ENCODE measurements at regions not wholly inside any gene's neighbourhood (a gene's known extent, or its start where the extent isn't known, plus 50 kb on each side); places are given as distances from the start of the nearest gene placed in this dataset.

DNA sequence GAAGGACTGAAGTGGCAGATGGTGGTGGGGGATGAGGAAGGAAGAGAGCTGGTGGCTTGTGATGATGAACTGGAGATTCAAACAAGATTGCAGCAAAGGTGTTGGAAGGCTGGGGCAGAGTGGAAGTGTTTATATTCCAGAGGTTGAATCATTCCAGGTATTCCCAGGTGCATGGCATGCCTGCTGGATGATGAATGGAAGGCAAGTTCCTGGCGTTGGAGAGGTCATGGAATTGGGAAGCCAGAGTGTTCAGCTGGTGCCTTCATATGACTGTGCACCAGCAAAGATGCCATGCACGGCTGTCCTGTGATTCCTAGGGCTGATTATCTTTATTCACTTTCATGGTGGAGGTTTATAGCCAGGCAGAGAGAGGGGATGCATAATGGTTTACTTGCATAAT is 135.8 kb upstream of the PUDP start:
- no peak overlapping the region for H3K4me3 Mint-ChIP-seq
- H3K36me3 Mint-ChIP-seq (ENCODE audit: insufficient read depth), result no peaks in the 10 kb centered on the region
- no peak for DNase-seq
- no peaks in the 10 kb centered on the region for H3K4me1 Mint-ChIP-seq (ENCODE audit: low read depth)
- no peak for ATAC-seq
- no peaks in the 10 kb centered on the region for H3K27me3 Mint-ChIP-seq (ENCODE audit: low read depth)
- H3K9me3 Mint-ChIP-seq, result no peaks in the 10 kb centered on the region

- H3K9me3 Mint-ChIP-seq, result no peaks in the 10 kb centered on the region
- H3K4me3 Mint-ChIP-seq, result no peak overlapping the region
- H3K36me3 Mint-ChIP-seq (ENCODE audit: insufficient read depth), result no peaks in the 10 kb centered on the region
- no peak for DNase-seq
- no peaks in the 10 kb centered on the region for H3K27me3 Mint-ChIP-seq (ENCODE audit: low read depth)
- no peak for ATAC-seq
- no peaks in the 10 kb centered on the region for H3K4me1 Mint-ChIP-seq (ENCODE audit: low read depth)
These were observed 132.6 kb upstream of the PUDP start for GRCh38 chrX:7280520-7280919.

DNA sequence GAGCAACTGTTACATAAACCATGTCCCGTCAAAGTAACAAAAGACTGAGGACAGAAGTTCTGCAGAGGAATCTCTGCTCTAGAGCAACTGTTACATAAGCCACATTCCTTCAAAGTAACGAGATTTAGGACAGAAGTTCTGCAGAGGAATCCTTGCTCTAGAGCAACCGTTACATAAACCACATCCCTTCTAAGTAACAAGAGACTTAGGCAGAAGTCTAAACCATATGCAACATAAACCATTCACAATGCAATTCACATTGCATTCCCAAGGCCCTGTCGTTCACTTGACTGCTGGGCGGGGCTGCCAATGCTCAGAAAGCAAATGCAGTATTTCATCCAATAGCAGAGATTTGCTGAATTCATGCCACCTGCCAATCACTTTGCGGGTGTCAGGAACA is 124.4 kb upstream of the PUDP start:
- no peaks in the 10 kb centered on the region for H3K9me3 Mint-ChIP-seq
- no peaks in the 10 kb centered on the region for H3K36me3 Mint-ChIP-seq (ENCODE audit: insufficient read depth)
- DNase-seq (no peak), ATAC-seq (no peak)
- no peak overlapping the region for H3K4me3 Mint-ChIP-seq
- H3K27me3 Mint-ChIP-seq (ENCODE audit: low read depth), result no peaks in the 10 kb centered on the region
- H3K4me1 Mint-ChIP-seq (ENCODE audit: low read depth), result no peaks in the 10 kb centered on the region

- Mint-ChIP-seq H3K9me3 (no peaks in the 10 kb centered on the region), H3K4me3 (no peak overlapping the region), H3K36me3 (ENCODE audit: insufficient read depth) (no peaks in the 10 kb centered on the region), H3K27me3 (ENCODE audit: low read depth) (no peaks in the 10 kb centered on the region), H3K4me1 (ENCODE audit: low read depth) (no peaks in the 10 kb centered on the region)
- ATAC-seq (no peak), DNase-seq (no peak)
These were observed 123.0 kb upstream of the PUDP start for GRCh38 chrX:7270933-7271332.

DNA sequence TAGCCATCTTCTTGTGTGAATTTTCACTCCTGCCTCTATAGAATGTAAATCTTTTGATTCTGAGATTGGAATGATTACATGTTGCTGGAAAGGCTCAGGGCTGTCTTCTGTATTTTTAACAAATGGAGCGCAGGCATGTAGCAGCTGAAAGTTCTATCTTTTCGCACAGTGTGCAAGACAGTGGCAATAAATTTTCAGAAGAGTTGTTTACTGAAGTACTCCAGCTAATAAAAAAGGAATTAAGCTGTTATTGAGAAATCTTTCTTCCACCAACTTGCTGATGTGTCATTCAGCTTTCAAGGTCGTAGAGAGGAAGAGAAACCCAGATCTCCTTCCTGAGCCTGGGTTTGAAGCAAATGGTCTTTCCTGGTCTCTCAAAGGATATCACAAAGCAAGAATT is 122.0 kb upstream of the PUDP start:
- no peaks in the 10 kb centered on the region for H3K36me3 Mint-ChIP-seq (ENCODE audit: insufficient read depth)
- no peak overlapping the region for H3K4me3 Mint-ChIP-seq
- H3K27me3 Mint-ChIP-seq (ENCODE audit: low read depth), result no peaks in the 10 kb centered on the region
- no peak for DNase-seq
- H3K4me1 Mint-ChIP-seq (ENCODE audit: low read depth), result no peaks in the 10 kb centered on the region
- no peak for ATAC-seq
- H3K9me3 Mint-ChIP-seq, result no peaks in the 10 kb centered on the region

GRCh38 chrX:7269589-7269988 is 121.6 kb upstream of the PUDP start:
- Mint-ChIP-seq H3K9me3 (no peaks in the 10 kb centered on the region), H3K36me3 (ENCODE audit: insufficient read depth) (no peaks in the 10 kb centered on the region), H3K27me3 (ENCODE audit: low read depth) (no peaks in the 10 kb centered on the region), H3K4me3 (no peak overlapping the region), H3K4me1 (ENCODE audit: low read depth) (no peaks in the 10 kb centered on the region)
- ATAC-seq (no peak), DNase-seq (no peak)

DNA sequence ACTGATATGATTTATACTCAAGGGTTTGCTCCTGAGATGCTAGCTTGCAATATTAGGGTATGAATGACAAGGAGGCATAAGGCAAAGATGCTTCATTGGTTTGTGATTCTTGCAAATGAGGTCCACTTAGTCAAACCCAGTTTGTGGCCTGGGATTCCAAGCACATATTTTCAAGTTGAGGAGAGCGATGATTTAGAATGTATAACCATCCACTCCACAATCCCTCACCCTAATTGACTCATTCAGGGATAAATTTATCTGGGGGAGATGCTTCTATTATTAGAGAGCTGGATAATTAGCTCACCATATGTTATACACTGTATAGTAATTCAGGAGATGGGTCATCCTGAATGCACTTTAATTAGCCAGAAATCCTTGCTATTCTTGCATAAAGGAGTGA is 118.3 kb upstream of the PUDP start:
- DNase-seq (no peak), ATAC-seq (no peak)
- Mint-ChIP-seq H3K4me3 (no peak overlapping the region), H3K36me3 (ENCODE audit: insufficient read depth) (peaks cover 4% of the 10 kb centered on the region), H3K4me1 (ENCODE audit: low read depth) (no peaks in the 10 kb centered on the region), H3K27me3 (ENCODE audit: low read depth) (no peaks in the 10 kb centered on the region), H3K9me3 (no peaks in the 10 kb centered on the region)

DNA sequence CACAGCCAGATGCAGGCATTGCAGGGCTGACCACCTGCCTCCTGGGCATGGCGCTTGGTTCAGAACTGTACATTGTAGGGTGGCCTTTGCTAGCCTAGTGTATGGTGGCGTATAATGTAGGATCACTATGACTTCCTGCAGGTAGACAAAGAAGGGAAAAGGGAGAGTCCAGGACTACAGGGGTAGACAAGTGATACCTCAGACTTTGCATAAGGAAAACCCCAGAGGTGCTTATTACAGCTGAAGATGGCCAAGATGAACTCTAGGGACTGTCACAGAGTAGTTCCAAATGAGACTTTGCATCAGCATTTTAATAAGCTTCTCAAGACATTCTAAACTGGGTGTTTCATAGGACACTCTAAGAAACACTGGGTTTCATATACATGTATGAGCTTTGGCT is 116.4 kb upstream of the PUDP start:
- H3K36me3 Mint-ChIP-seq (ENCODE audit: insufficient read depth), result peaks cover 11% of the 10 kb centered on the region
- no peaks in the 10 kb centered on the region for H3K27me3 Mint-ChIP-seq (ENCODE audit: low read depth)
- no peaks in the 10 kb centered on the region for H3K9me3 Mint-ChIP-seq
- peaks cover 2% of the 10 kb centered on the region for H3K4me1 Mint-ChIP-seq (ENCODE audit: low read depth)
- no peak overlapping the region for H3K4me3 Mint-ChIP-seq
- no peak for ATAC-seq
- no peak for DNase-seq

GRCh38 chrX:7263961-7264360 is 116.0 kb upstream of the PUDP start:
- Mint-ChIP-seq H3K27me3 (ENCODE audit: low read depth) (no peaks in the 10 kb centered on the region), H3K4me1 (ENCODE audit: low read depth) (peaks cover 2% of the 10 kb centered on the region), H3K36me3 (ENCODE audit: insufficient read depth) (peaks cover 13% of the 10 kb centered on the region), H3K9me3 (no peaks in the 10 kb centered on the region), H3K4me3 (no peak overlapping the region)
- ATAC-seq, result no peak
- no peak for DNase-seq

DNA sequence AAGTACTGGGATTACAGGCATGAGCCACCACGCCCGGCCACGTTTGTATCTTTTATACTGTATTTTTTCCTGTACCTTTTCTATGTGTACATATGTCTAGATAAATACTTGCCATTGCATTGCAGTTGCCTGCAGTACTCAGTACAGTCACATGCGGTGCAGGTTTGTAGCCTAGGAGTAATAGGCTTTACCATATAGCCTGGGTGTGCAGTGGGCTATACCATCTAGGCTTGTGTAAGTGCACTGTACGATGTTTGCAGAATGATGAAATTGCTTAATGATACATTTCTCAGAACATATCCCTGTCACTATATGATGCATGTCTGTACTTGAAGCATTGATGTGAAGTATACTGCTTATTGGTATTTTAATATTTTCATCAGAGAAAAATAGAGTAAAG is 115.4 kb upstream of the PUDP start:
- ATAC-seq, result no peak
- no peak for DNase-seq
- Mint-ChIP-seq H3K4me1 (ENCODE audit: low read depth) (peaks cover 2% of the 10 kb centered on the region), H3K36me3 (ENCODE audit: insufficient read depth) (peaks cover 15% of the 10 kb centered on the region), H3K4me3 (no peak overlapping the region), H3K9me3 (no peaks in the 10 kb centered on the region), H3K27me3 (ENCODE audit: low read depth) (no peaks in the 10 kb centered on the region)

DNA sequence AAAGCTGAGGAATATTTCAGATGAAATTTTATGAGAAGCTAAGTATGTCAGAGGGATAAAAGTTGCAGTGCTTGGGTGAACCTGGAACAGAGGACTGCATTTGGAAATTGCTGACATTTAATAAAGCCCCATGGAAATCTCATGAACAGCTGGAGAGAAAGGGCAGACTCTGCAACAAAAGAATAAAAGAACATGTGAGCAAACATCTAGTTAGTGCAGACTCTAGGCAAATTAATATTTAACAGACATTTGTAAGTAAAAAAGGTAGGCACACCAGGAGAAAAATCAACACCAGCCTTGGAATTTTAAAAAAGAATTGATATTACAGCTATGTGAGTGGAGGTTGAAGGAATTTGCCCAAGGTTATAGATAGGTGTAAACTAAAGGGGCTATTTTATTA is 114.6 kb upstream of the PUDP start:
- ATAC-seq (no peak), DNase-seq (no peak)
- H3K4me1 Mint-ChIP-seq (ENCODE audit: low read depth), result peaks cover 2% of the 10 kb centered on the region
- H3K9me3 Mint-ChIP-seq, result no peaks in the 10 kb centered on the region
- H3K36me3 Mint-ChIP-seq (ENCODE audit: insufficient read depth), result peaks cover 21% of the 10 kb centered on the region
- no peak overlapping the region for H3K4me3 Mint-ChIP-seq
- H3K27me3 Mint-ChIP-seq (ENCODE audit: low read depth), result no peaks in the 10 kb centered on the region

DNA sequence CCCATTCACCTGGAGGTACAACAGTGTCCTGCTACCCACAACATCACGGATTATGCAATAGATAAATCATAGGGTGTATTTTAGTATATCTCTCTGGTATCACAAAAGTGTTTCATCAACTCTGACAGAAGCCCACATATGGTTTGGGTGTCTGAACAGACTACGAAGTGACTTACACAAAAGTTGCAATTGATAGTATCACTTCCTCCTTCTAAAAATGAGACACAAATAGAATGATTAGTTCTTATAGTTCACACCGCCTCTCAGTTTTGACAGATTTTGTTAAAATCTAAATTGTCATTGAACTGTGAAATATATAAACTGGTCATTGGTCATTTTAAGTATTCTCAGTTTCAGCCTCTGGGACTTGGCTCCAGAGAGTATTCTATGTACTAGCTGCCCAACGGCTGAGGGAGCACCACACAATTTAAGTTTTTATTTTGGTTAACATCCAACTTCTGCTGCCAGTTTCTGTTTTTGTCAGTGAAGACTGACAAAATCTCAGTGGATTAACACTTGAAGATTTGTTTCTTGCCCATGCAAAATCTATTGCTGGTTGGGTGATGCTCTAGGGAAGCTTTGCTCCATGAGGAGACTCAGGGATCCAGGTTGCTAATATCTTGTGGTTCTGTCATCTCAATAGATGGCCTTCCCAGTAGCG is 113.8 kb upstream of the PUDP start:
- Mint-ChIP-seq H3K4me1 (ENCODE audit: low read depth) (peaks cover 2% of the 10 kb centered on the region), H3K9me3 (no peaks in the 10 kb centered on the region), H3K36me3 (ENCODE audit: insufficient read depth) (peaks cover 24% of the 10 kb centered on the region), H3K4me3 (no peak overlapping the region), H3K27me3 (ENCODE audit: low read depth) (no peaks in the 10 kb centered on the region)
- no peak for DNase-seq
- ATAC-seq, result no peak

- DNase-seq (no peak), ATAC-seq (no peak)
- Mint-ChIP-seq H3K4me1 (ENCODE audit: low read depth) (no peaks in the 10 kb centered on the region), H3K9me3 (peaks cover 3% of the 10 kb centered on the region), H3K27me3 (ENCODE audit: low read depth) (no peaks in the 10 kb centered on the region), H3K4me3 (no peak overlapping the region), H3K36me3 (ENCODE audit: insufficient read depth) (peaks cover 22% of the 10 kb centered on the region)
These were observed 106.2 kb upstream of the PUDP start for GRCh38 chrX:7254144-7254543.

GRCh38 chrX:7253565-7253964 is 105.6 kb upstream of the PUDP start:
- no peak for DNase-seq
- Mint-ChIP-seq H3K4me3 (no peak overlapping the region), H3K36me3 (ENCODE audit: insufficient read depth) (peaks cover 20% of the 10 kb centered on the region), H3K9me3 (peaks cover 3% of the 10 kb centered on the region), H3K4me1 (ENCODE audit: low read depth) (no peaks in the 10 kb centered on the region), H3K27me3 (ENCODE audit: low read depth) (no peaks in the 10 kb centered on the region)
- no peak for ATAC-seq

GRCh38 chrX:7252013-7252610 is 104.2 kb upstream of the PUDP start:
- Mint-ChIP-seq H3K9me3 (peaks cover 3% of the 10 kb centered on the region), H3K4me3 (no peak overlapping the region), H3K36me3 (ENCODE audit: insufficient read depth) (peaks cover 11% of the 10 kb centered on the region), H3K4me1 (ENCODE audit: low read depth) (no peaks in the 10 kb centered on the region), H3K27me3 (ENCODE audit: low read depth) (no peaks in the 10 kb centered on the region)
- ATAC-seq (no peak), DNase-seq (no peak)

All from activated T-cell treated with anti-CD3 and anti-CD28 coated beads, Interleukin-2, amount 50 U/mL, for 4 hours (primary cell).